ENCODE measurements at regions not wholly inside any gene's neighbourhood (a gene's known extent, or its start where the extent isn't known, plus 50 kb on each side); places are given as distances from the start of the nearest gene placed in this dataset.

DNA sequence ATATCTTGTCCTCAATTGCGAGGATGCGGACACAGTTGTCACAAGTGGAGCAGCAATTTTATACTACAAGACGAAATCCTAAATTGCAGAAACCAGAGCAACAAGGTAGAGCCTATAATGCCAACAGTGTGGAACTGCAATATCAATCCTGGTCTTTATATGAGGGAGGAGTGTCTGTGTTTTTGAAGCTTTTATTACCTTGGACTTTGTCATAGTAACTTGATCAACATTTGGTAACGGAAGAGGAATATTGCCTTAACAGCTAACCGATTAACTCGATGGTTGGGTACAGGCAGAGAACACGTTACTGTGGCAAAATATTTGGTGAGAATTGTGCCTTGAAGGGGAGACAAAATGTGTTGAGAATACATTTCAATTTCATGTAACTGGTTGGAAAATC lies 661.5 kb downstream of the FGF9 start:
- H3K27ac ChIP-seq (ENCODE audit: low read depth, low read length) = no peak overlapping the region
- no CpG with 5 or more reads among the region's 7 CpGs for WGBS (ENCODE audit: extremely low coverage, insufficient coverage, low lambda C conversion rate)

DNA sequence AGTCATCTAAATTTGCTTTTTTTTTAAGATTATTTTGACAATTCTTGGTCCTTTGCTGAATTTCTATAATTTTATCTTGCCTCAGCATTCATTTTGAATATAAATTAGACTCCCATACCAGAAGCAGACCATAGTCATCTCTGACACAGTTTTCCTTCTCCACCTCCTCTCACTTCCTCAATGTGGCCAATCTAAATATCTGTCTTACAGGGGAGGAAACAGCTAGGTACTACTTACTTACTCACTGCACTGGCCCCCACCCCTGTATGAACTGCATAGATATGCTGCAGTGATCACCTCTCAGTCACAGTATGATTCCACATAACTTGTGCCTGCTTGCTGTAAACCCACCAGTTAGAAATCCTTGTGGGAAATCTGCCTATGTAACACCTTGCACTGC lies 665.6 kb downstream of the FGF9 start:
- Histone ChIP-seq H3K4me2 (ENCODE audit: low read length) (no peak overlapping the region), H4K5ac (ENCODE audit: low read length) (no peak overlapping the region), H2AK5ac (ENCODE audit: low read length) (no peak overlapping the region), H2BK5ac (ENCODE audit: low read length) (no peak overlapping the region), H3K4me1 (ENCODE audit: control insufficient read depth, low read depth, low read length) (no peaks in the 10 kb centered on the region), H3K27ac (ENCODE audit: low read depth, low read length) (no peak overlapping the region), H3K79me1 (ENCODE audit: low read length) (no peaks in the 10 kb centered on the region), H3K23ac (ENCODE audit: low read length) (no peak overlapping the region), H2BK120ac (ENCODE audit: low read depth, low read length) (no peak overlapping the region), H2BK15ac (replicated peaks; ENCODE audit: low read depth) (no peak overlapping the region), H3K56ac (ENCODE audit: low read length) (no peak overlapping the region), H3K18ac (ENCODE audit: low read length) (no peak overlapping the region), H3K4me3 (ENCODE audit: low read length) (no peak overlapping the region), H3K9ac (ENCODE audit: low read length) (no peak overlapping the region), H4K8ac (ENCODE audit: low read depth, low read length) (no peak overlapping the region), H3K36me3 (ENCODE audit: control insufficient read depth, insufficient read depth, low read length) (no peaks in the 10 kb centered on the region), H3K27me3 (ENCODE audit: insufficient read depth, low read length, poor library complexity) (no peaks in the 10 kb centered on the region), H3K79me2 (ENCODE audit: control insufficient read depth, insufficient read depth, low read length) (no peaks in the 10 kb centered on the region), H3K4ac (ENCODE audit: low read depth, low read length) (no peak overlapping the region)
- no peak for DNase-seq

More for the DNA sequence above, 661.5 kb downstream of the FGF9 start:
- Histone ChIP-seq H3K27me3 (ENCODE audit: insufficient read depth, low read length, poor library complexity) (no peaks in the 10 kb centered on the region), H3K4me3 (ENCODE audit: low read length) (no peak overlapping the region), H4K5ac (ENCODE audit: low read length) (no peak overlapping the region), H3K4me2 (ENCODE audit: low read length) (no peak overlapping the region), H2AK5ac (ENCODE audit: low read length) (no peak overlapping the region), H3K9ac (ENCODE audit: low read length) (no peak overlapping the region), H3K56ac (ENCODE audit: low read length) (no peak overlapping the region), H3K18ac (ENCODE audit: low read length) (no peak overlapping the region), H3K79me1 (ENCODE audit: low read length) (no peaks in the 10 kb centered on the region), H2BK5ac (ENCODE audit: low read length) (no peak overlapping the region), H3K4me1 (ENCODE audit: control insufficient read depth, low read depth, low read length) (no peaks in the 10 kb centered on the region), H4K8ac (ENCODE audit: low read depth, low read length) (no peak overlapping the region), H2BK15ac (replicated peaks; ENCODE audit: low read depth) (no peak overlapping the region), H2BK120ac (ENCODE audit: low read depth, low read length) (no peak overlapping the region), H3K79me2 (ENCODE audit: control insufficient read depth, insufficient read depth, low read length) (no peaks in the 10 kb centered on the region), H3K36me3 (ENCODE audit: control insufficient read depth, insufficient read depth, low read length) (no peaks in the 10 kb centered on the region), H3K4ac (ENCODE audit: low read depth, low read length) (no peak overlapping the region), H3K23ac (ENCODE audit: low read length) (no peak overlapping the region)
- DNase-seq = no peak

DNA sequence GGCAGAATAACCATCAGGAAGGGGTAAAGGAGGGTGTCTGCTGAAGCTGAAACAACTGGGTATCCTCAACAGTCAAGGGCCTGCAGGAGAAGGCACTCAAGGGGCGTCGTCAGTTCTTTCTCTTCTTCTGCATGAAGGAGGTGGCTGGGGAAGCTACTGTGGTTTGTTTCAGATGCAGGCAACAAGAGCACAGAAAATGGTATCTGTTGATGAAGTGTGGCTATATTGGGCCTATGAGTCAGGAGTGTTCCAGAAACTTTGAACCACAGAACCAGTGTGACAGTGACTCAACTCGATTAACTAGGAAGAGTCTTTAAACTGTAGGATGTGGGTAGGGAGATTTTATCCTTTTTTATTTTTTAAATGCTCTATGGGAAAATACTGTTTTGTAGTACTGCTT lies 686.3 kb downstream of the FGF9 start:
- Histone ChIP-seq H4K8ac (ENCODE audit: low read depth, low read length) (no peak overlapping the region), H3K27me3 (ENCODE audit: insufficient read depth, low read length, poor library complexity) (no peaks in the 10 kb centered on the region), H2BK120ac (ENCODE audit: low read depth, low read length) (no peak overlapping the region), H3K23ac (ENCODE audit: low read length) (no peak overlapping the region), H2AK5ac (ENCODE audit: low read length) (no peak overlapping the region), H4K5ac (ENCODE audit: low read length) (no peak overlapping the region), H3K9ac (ENCODE audit: low read length) (no peak overlapping the region), H3K18ac (ENCODE audit: low read length) (no peak overlapping the region), H3K79me2 (ENCODE audit: control insufficient read depth, insufficient read depth, low read length) (no peaks in the 10 kb centered on the region), H3K4me3 (ENCODE audit: low read length) (no peak overlapping the region), H3K4me1 (ENCODE audit: control insufficient read depth, low read depth, low read length) (no peaks in the 10 kb centered on the region), H3K27ac (ENCODE audit: low read depth, low read length) (no peak overlapping the region), H3K36me3 (ENCODE audit: control insufficient read depth, insufficient read depth, low read length) (no peaks in the 10 kb centered on the region), H3K4me2 (ENCODE audit: low read length) (no peak overlapping the region), H3K56ac (ENCODE audit: low read length) (no peak overlapping the region), H3K79me1 (ENCODE audit: low read length) (no peaks in the 10 kb centered on the region), H3K4ac (ENCODE audit: low read depth, low read length) (no peak overlapping the region), H2BK5ac (ENCODE audit: low read length) (no peak overlapping the region), H2BK15ac (replicated peaks; ENCODE audit: low read depth) (no peak overlapping the region)
- WGBS (ENCODE audit: extremely low coverage, insufficient coverage, low lambda C conversion rate) = no CpG with 5 or more reads among the region's 3 CpGs
- DNase-seq = no peak

DNA sequence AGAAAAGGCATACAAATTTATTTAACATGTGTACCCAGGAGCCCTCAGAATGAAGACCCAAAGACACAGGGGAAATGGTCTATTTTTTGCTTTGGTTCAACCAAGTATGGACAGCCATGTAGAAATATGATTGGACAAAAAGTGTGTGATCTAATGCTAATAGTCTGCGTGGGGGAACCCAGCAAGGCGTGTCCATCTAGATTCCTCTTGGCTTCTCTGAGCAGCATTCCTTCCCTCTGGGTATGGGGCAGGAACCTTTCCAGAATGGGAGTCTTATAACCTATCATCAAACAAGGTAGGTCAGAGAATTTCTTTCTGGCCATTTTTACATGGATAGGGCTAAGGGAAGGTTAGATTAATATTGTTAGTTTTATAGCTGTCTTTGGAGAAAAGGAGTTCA lies 698.2 kb downstream of the FGF9 start:
- Histone ChIP-seq H3K4me3 (ENCODE audit: low read length) (no peak overlapping the region), H3K18ac (ENCODE audit: low read length) (no peak overlapping the region), H2AK5ac (ENCODE audit: low read length) (no peak overlapping the region), H3K56ac (ENCODE audit: low read length) (no peak overlapping the region), H3K27ac (ENCODE audit: low read depth, low read length) (no peak overlapping the region), H3K4me2 (ENCODE audit: low read length) (no peak overlapping the region), H3K36me3 (ENCODE audit: control insufficient read depth, insufficient read depth, low read length) (no peaks in the 10 kb centered on the region), H3K4ac (ENCODE audit: low read depth, low read length) (no peak overlapping the region), H3K79me1 (ENCODE audit: low read length) (no peaks in the 10 kb centered on the region), H2BK15ac (replicated peaks; ENCODE audit: low read depth) (no peak overlapping the region), H2BK5ac (ENCODE audit: low read length) (no peak overlapping the region), H3K27me3 (ENCODE audit: insufficient read depth, low read length, poor library complexity) (no peaks in the 10 kb centered on the region), H3K9ac (ENCODE audit: low read length) (no peak overlapping the region), H3K4me1 (ENCODE audit: control insufficient read depth, low read depth, low read length) (no peaks in the 10 kb centered on the region), H4K8ac (ENCODE audit: low read depth, low read length) (no peak overlapping the region), H3K79me2 (ENCODE audit: control insufficient read depth, insufficient read depth, low read length) (no peaks in the 10 kb centered on the region), H3K23ac (ENCODE audit: low read length) (no peak overlapping the region), H4K5ac (ENCODE audit: low read length) (no peak overlapping the region), H2BK120ac (ENCODE audit: low read depth, low read length) (no peak overlapping the region)
- no CpG with 5 or more reads among the region's 2 CpGs for WGBS (ENCODE audit: extremely low coverage, insufficient coverage, low lambda C conversion rate)
- DNase-seq = no peak

DNA sequence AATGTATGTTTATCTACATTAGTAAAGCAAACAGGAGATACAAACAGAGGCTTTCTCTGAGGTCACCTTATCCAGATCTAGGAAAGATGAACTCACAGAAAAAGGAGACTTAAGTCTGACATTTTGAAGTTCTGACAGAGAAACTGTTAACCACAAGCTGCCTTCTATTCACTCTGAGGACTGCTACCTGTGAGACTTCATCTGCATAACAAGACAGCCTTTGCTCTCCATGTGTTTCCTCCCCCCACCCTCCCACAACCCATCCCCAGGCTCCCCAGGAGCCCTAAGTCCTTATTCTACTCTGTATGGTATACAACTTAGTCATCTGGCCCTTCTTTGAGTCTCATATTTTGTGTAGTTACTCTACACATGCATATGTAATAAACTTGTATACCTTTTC lies 699.0 kb downstream of the FGF9 start:
- DNase-seq = peak; percentile 10
- H3K79me2 ChIP-seq (ENCODE audit: control insufficient read depth, insufficient read depth, low read length) = no peaks in the 10 kb centered on the region
- no peak overlapping the region for H3K4me2 ChIP-seq (ENCODE audit: low read length)
- H3K56ac ChIP-seq (ENCODE audit: low read length) = no peak overlapping the region
- no peak overlapping the region for H2BK120ac ChIP-seq (ENCODE audit: low read depth, low read length)
- no peak overlapping the region for H3K23ac ChIP-seq (ENCODE audit: low read length)
- no peak overlapping the region for H3K18ac ChIP-seq (ENCODE audit: low read length)
- no peak overlapping the region for H4K8ac ChIP-seq (ENCODE audit: low read depth, low read length)
- H3K9ac ChIP-seq (ENCODE audit: low read length) = no peak overlapping the region
- no peaks in the 10 kb centered on the region for H3K27me3 ChIP-seq (ENCODE audit: insufficient read depth, low read length, poor library complexity)
- no peak overlapping the region for H2AK5ac ChIP-seq (ENCODE audit: low read length)
- H4K5ac ChIP-seq (ENCODE audit: low read length) = no peak overlapping the region
- H2BK15ac ChIP-seq (replicated peaks; ENCODE audit: low read depth) = no peak overlapping the region
- no peaks in the 10 kb centered on the region for H3K4me1 ChIP-seq (ENCODE audit: control insufficient read depth, low read depth, low read length)
- H2BK5ac ChIP-seq (ENCODE audit: low read length) = no peak overlapping the region
- H3K79me1 ChIP-seq (ENCODE audit: low read length) = no peaks in the 10 kb centered on the region
- no peaks in the 10 kb centered on the region for H3K36me3 ChIP-seq (ENCODE audit: control insufficient read depth, insufficient read depth, low read length)
- no peak overlapping the region for H3K4ac ChIP-seq (ENCODE audit: low read depth, low read length)
- H3K27ac ChIP-seq (ENCODE audit: low read depth, low read length) = no peak overlapping the region
- no peak overlapping the region for H3K4me3 ChIP-seq (ENCODE audit: low read length)

DNA sequence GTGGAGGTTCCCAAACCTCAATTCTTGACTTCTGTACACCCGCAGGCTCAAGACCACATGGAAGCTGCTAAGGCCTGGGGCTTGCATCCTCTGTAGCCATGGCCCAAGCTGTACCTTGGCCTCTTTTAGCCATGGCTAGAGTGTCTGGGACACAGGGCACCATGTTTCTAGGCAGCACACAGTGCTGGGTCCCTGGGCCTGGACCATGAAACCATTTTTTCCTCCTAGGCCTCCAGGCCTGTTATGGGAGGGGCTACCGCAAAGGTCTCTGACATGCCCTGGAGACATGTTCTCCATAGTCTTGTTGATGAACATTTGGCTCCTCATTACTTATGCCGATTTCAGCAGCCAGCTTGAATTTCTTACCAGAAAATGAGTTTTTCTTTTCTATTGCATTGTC lies 701.4 kb downstream of the FGF9 start:
- H3K36me3 ChIP-seq (ENCODE audit: control insufficient read depth, insufficient read depth, low read length) = no peaks in the 10 kb centered on the region
- no peak overlapping the region for H3K27ac ChIP-seq (ENCODE audit: low read depth, low read length)
- H4K8ac ChIP-seq (ENCODE audit: low read depth, low read length) = no peak overlapping the region
- H2BK120ac ChIP-seq (ENCODE audit: low read depth, low read length) = no peak overlapping the region
- H3K79me1 ChIP-seq (ENCODE audit: low read length) = no peaks in the 10 kb centered on the region
- no peaks in the 10 kb centered on the region for H3K27me3 ChIP-seq (ENCODE audit: insufficient read depth, low read length, poor library complexity)
- no peak overlapping the region for H3K18ac ChIP-seq (ENCODE audit: low read length)
- peak; percentile 32 for DNase-seq
- H3K23ac ChIP-seq (ENCODE audit: low read length) = no peak overlapping the region
- no peaks in the 10 kb centered on the region for H3K79me2 ChIP-seq (ENCODE audit: control insufficient read depth, insufficient read depth, low read length)
- no peak overlapping the region for H3K4me2 ChIP-seq (ENCODE audit: low read length)
- H2AK5ac ChIP-seq (ENCODE audit: low read length) = no peak overlapping the region
- WGBS (ENCODE audit: extremely low coverage, insufficient coverage, low lambda C conversion rate) = no CpG with 5 or more reads among the region's 3 CpGs
- H2BK15ac ChIP-seq (replicated peaks; ENCODE audit: low read depth) = no peak overlapping the region
- no peaks in the 10 kb centered on the region for H3K4me1 ChIP-seq (ENCODE audit: control insufficient read depth, low read depth, low read length)
- no peak overlapping the region for H3K4ac ChIP-seq (ENCODE audit: low read depth, low read length)
- no peak overlapping the region for H3K56ac ChIP-seq (ENCODE audit: low read length)
- no peak overlapping the region for H3K9ac ChIP-seq (ENCODE audit: low read length)
- H3K4me3 ChIP-seq (ENCODE audit: low read length) = no peak overlapping the region
- H2BK5ac ChIP-seq (ENCODE audit: low read length) = no peak overlapping the region
- H4K5ac ChIP-seq (ENCODE audit: low read length) = no peak overlapping the region
